ENCODE measurements at regions not wholly inside any gene's neighbourhood (a gene's known extent, or its start where the extent isn't known, plus 50 kb on each side); places are given as distances from the start of the nearest gene placed in this dataset.
A peak's percentile ranks its signal among the peaks of the same experiment; 100 is the strongest.

GRCh38 chr13:47066226-47066625 lies 169.4 kb upstream of the HTR2A start:
- TF ChIP-seq, protein P1, sequence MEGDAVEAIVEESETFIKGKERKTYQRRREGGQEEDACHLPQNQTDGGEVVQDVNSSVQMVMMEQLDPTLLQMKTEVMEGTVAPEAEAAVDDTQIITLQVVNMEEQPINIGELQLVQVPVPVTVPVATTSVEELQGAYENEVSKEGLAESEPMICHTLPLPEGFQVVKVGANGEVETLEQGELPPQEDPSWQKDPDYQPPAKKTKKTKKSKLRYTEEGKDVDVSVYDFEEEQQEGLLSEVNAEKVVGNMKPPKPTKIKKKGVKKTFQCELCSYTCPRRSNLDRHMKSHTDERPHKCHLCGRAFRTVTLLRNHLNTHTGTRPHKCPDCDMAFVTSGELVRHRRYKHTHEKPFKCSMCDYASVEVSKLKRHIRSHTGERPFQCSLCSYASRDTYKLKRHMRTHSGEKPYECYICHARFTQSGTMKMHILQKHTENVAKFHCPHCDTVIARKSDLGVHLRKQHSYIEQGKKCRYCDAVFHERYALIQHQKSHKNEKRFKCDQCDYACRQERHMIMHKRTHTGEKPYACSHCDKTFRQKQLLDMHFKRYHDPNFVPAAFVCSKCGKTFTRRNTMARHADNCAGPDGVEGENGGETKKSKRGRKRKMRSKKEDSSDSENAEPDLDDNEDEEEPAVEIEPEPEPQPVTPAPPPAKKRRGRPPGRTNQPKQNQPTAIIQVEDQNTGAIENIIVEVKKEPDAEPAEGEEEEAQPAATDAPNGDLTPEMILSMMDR (IDR thresholded peaks at IDR 0.05; ENCODE audit: unreplicated experiment in 3 of 3), result no peak
- Mint-ChIP-seq H3K27me3 (ENCODE audit: low read depth) (no peaks in the 10 kb centered on the region), H3K36me3 (ENCODE audit: low read depth) (no peaks in the 10 kb centered on the region), H3K9me3 (peaks cover 11% of the 10 kb centered on the region), H3K4me1 (no peaks in the 10 kb centered on the region), H3K27ac (no peak overlapping the region), H3K4me3 (no peak overlapping the region)

DNA sequence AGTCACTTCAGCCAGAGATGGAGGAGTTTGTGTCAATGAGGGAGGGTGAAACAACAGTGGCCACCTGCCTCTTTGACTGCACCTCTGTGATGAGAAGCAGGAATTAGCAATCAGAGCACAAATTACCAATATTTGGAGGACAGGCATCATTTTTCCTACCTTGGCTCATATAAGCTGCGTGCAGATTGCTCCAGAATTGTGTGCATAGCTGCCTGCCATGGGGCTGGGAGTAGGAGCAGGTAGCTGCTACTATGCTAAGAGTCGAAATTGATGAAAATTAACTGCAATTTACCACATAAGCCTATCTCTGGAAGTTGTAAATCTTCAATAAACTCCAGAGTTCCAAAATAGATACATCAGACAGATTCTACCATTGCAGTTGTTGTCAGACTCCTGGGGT lies 167.5 kb upstream of the HTR2A start:
- Mint-ChIP-seq H3K4me1 (no peaks in the 10 kb centered on the region), H3K4me3 (no peak overlapping the region), H3K36me3 (ENCODE audit: low read depth) (no peaks in the 10 kb centered on the region), H3K27ac (no peak overlapping the region), H3K27me3 (ENCODE audit: low read depth) (no peaks in the 10 kb centered on the region), H3K9me3 (peaks cover 22% of the 10 kb centered on the region)
- TF ChIP-seq, protein P1 (IDR thresholded peaks at IDR 0.05; ENCODE audit: unreplicated experiment in 3 of 3), result no peak

DNA sequence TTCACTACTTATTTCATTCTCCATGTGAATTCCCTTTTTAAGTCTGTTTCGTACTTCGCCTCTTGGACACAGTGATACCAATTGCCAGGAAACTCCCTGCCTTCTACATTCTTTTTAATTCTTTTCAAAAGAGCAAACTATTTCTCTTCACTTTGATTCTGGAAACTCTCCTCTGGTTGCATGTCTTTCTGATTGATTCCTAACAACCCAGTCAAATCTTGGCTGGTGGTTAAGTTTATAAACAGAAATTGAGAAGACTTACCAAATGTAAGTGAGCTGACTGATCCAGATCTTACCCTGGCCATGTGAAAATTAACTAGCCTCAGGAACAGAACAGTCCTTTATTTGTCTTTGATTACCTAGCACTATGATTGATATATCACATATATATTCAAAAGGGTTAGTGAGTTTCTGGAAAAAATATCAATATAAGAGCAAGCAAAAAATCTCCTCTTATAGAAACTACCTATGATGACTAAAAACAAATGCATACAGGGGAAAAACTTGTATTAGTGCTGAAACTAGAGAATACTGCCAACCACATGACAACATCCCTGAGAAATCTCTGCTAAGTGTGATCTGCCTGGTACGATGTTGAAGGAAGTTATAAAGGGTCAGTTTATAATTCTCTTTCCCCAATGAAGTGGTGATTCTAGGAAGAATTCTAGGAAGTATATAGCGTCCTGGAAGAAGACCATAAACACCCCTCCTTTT lies 152.6 kb upstream of the HTR2A start:
- Mint-ChIP-seq H3K27me3 (ENCODE audit: low read depth) (no peaks in the 10 kb centered on the region), H3K27ac (peak overlapping the region in 1 of 3 experiments; percentile 18), H3K4me3 (no peak overlapping the region), H3K36me3 (ENCODE audit: low read depth) (no peaks in the 10 kb centered on the region), H3K4me1 (peaks cover 5% of the 10 kb centered on the region), H3K9me3 (no peaks in the 10 kb centered on the region)
- TF ChIP-seq, protein P1 (IDR thresholded peaks at IDR 0.05; ENCODE audit: unreplicated experiment in 3 of 3), result no peak

- H3K4me1 Mint-ChIP-seq, result no peaks in the 10 kb centered on the region
- H3K4me3 Mint-ChIP-seq, result no peak overlapping the region
- H3K9me3 Mint-ChIP-seq, result no peaks in the 10 kb centered on the region
- TF ChIP-seq, protein P1 (IDR thresholded peaks at IDR 0.05; ENCODE audit: unreplicated experiment in 3 of 3), result no peak
- no peaks in the 10 kb centered on the region for H3K27me3 Mint-ChIP-seq (ENCODE audit: low read depth)
- H3K36me3 Mint-ChIP-seq (ENCODE audit: low read depth), result no peaks in the 10 kb centered on the region
- H3K27ac Mint-ChIP-seq, result no peak overlapping the region
Observed at GRCh38 chr13:47046706-47047105, 149.9 kb upstream of the HTR2A start.

DNA sequence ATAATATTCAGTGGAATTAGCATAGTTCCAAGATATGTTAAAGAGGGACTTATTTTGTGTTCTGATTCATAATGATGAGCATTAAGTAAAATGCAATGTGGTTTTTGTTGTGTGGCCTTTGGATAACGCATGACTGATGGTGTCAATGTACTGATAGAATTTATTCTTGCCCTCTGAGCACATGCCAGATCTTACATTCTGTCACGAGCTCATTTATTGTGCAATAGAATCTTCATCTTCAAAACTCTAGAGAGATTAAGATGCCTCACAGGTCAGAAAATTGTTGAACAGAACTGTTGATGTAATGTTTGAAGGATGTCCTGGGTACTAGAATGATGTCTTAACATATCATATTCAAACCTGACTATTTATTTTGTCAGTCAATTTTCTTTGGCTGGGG lies 148.0 kb upstream of the HTR2A start:
- H3K4me3 Mint-ChIP-seq, result no peak overlapping the region
- no peaks in the 10 kb centered on the region for H3K36me3 Mint-ChIP-seq (ENCODE audit: low read depth)
- TF ChIP-seq, protein P1 (IDR thresholded peaks at IDR 0.05; ENCODE audit: unreplicated experiment in 3 of 3), result no peak
- H3K27me3 Mint-ChIP-seq (ENCODE audit: low read depth), result no peaks in the 10 kb centered on the region
- no peaks in the 10 kb centered on the region for H3K4me1 Mint-ChIP-seq
- no peak overlapping the region for H3K27ac Mint-ChIP-seq
- no peaks in the 10 kb centered on the region for H3K9me3 Mint-ChIP-seq

DNA sequence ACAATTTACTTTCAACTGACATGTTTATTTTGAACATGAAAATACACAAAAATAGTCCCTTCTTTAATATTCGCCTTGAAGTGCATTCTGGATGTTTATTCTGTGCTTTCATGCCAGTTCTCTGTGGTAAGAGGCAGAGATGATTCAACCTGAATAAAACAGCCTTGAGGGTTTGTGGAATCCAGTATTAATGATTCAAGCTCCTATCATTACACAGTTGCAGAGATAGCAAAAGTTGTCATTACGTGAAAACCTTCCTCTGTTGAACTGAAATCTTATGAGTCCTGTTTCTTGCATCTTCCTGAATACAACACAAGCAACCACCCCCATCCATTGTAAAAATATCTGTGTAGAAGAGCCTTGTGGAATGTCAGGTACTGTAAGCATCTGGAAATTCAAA lies 142.3 kb upstream of the HTR2A start:
- no peaks in the 10 kb centered on the region for H3K4me1 Mint-ChIP-seq
- H3K27ac Mint-ChIP-seq, result no peak overlapping the region
- TF ChIP-seq, protein P1 (IDR thresholded peaks at IDR 0.05; ENCODE audit: unreplicated experiment in 3 of 3), result no peak
- no peaks in the 10 kb centered on the region for H3K27me3 Mint-ChIP-seq (ENCODE audit: low read depth)
- H3K4me3 Mint-ChIP-seq, result no peak overlapping the region
- H3K36me3 Mint-ChIP-seq (ENCODE audit: low read depth), result no peaks in the 10 kb centered on the region
- no peaks in the 10 kb centered on the region for H3K9me3 Mint-ChIP-seq

Data from nephron (organoid).